Activated CD8-positive, alpha-beta memory T cell treated with anti-CD3 and anti-CD28 coated beads, Interleukin-2, amount 50 U/mL, for 24 hours (primary cell): ENCODE measurements at regions not wholly inside any gene's neighbourhood (a gene's known extent, or its start where the extent isn't known, plus 50 kb on each side); places are given as distances from the start of the nearest gene placed in this dataset.
"Not testable (repeated sequence)": the region's sequence is repeated elsewhere in the genome, so short reads cannot be mapped to it uniquely, and the experiment has no call there.

Source experiments
- DNase-seq: peaks from one replicate; pipeline ENCODE4 v3.0.0-alpha.2; 2020; ENCODE audit errors: extremely low read depth

GRCh38 chr21:31456201-31456600 lies 112.1 kb upstream of the TIAM1 start:
- DNase-seq, result no peak

GRCh38 chr21:31455506-31455905 lies 111.4 kb upstream of the TIAM1 start:
- no peak for DNase-seq

GRCh38 chr21:31450980-31451379 lies 106.9 kb upstream of the TIAM1 start:
- DNase-seq, result no peak

- DNase-seq, result no peak
Measured at GRCh38 chr21:31449921-31450535, 106.0 kb upstream of the TIAM1 start.

GRCh38 chr21:31448496-31448895 lies 104.4 kb upstream of the TIAM1 start:
- DNase-seq, result no peak

GRCh38 chr21:31447505-31447904 lies 103.4 kb upstream of the TIAM1 start:
- no peak for DNase-seq

- no peak for DNase-seq
Measured at GRCh38 chr21:31446226-31446855, 102.3 kb upstream of the TIAM1 start.

GRCh38 chr21:31445137-31445536 lies 101.1 kb upstream of the TIAM1 start:
- no peak for DNase-seq

- no peak for DNase-seq
Measured at GRCh38 chr21:31443736-31444521, 99.9 kb upstream of the TIAM1 start.

- DNase-seq, result no peak
Measured at GRCh38 chr21:31442339-31442738, 98.3 kb upstream of the TIAM1 start.

- DNase-seq, result no peak
Measured at GRCh38 chr21:31429506-31429905, 85.4 kb upstream of the TIAM1 start.

- no peak for DNase-seq
Measured at GRCh38 chr21:31426235-31426797, 82.3 kb upstream of the TIAM1 start.

GRCh38 chr21:31425138-31425537 lies 81.1 kb upstream of the TIAM1 start:
- no peak for DNase-seq

GRCh38 chr21:31424058-31424457 lies 80.0 kb upstream of the TIAM1 start:
- no peak for DNase-seq

GRCh38 chr21:31420988-31421387 lies 76.9 kb upstream of the TIAM1 start:
- DNase-seq, result no peak

- DNase-seq, result no peak
Measured at GRCh38 chr21:31420354-31420753, 76.3 kb upstream of the TIAM1 start.

- no peak for DNase-seq
Measured at GRCh38 chr21:31418377-31419001, 74.4 kb upstream of the TIAM1 start.

- not testable (repeated sequence) for DNase-seq
Measured at GRCh38 chr21:31417214-31417613, 73.2 kb upstream of the TIAM1 start.

- DNase-seq, result no peak
Measured at GRCh38 chr21:31416465-31416864, 72.4 kb upstream of the TIAM1 start.

GRCh38 chr21:31414263-31415000 lies 70.4 kb upstream of the TIAM1 start:
- DNase-seq, result no peak

GRCh38 chr21:31413698-31414097 lies 69.6 kb upstream of the TIAM1 start:
- DNase-seq, result no peak
